ENCODE measurements at regions not wholly inside any gene's neighbourhood (a gene's known extent, or its start where the extent isn't known, plus 50 kb on each side); places are given as distances from the start of the nearest gene placed in this dataset.

- TF ChIP-seq POLR2AphosphoS5 (IDR thresholded peaks at IDR 0.05; ENCODE audit: borderline replicate concordance, low read depth, low read length) (no peak), FOXP2 (optimal IDR thresholded peaks at IDR 0.05; ENCODE audit: control extremely low read depth, extremely low read length, insufficient read depth) (no peak), EZH2 (IDR thresholded peaks at IDR 0.05) (no peak)
These were observed 59.4 kb upstream of the CCDC112 start for GRCh38 chr5:115355767-115356381.
